ENCODE measurements at regions not wholly inside any gene's neighbourhood (a gene's known extent, or its start where the extent isn't known, plus 50 kb on each side); places are given as distances from the start of the nearest gene placed in this dataset.

DNA sequence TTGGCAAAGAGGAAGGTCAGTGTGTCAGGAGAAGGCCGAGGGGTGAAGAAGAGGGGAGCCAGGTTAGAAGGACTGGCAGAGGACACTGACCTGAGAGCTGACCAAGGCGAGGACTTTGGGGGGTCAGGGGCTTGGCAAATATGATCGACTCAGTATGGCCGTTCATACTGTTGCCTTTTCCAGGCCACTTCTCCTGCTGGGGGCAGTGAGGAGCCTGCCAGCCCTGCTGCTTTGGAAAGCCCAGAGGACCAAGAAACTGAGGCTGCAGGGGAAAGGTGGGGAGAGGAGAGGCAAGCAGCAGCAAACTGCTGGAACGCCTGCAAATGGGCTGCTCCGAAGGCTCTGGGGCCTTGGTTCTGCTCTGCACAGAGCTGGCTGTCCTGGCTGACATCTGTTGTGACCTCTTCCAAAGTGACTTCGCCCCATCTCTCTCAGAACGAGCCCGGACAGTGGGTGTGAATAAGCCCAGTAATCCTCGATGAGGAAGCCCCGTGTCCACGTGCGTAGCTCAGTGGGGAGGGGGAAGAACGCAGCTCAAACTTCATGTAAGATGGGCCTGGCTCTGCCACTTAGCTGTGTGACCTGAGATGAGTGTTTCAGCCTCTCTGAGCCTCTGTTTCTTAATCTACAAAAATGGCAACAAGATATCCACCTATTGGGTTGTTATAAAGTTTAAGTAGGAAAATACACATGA, 111.3 kb downstream of the SALL1 start:
- Histone ChIP-seq H3K27me3 (ENCODE audit: insufficient read depth, low read length) (no peaks in the 10 kb centered on the region), H3K79me2 (ENCODE audit: insufficient read depth, low read length) (no peaks in the 10 kb centered on the region), H3K9me3 (ENCODE audit: insufficient read depth, low read depth, low read length) (no peaks in the 10 kb centered on the region), H2AFZ (ENCODE audit: low read depth, low read length) (no peak overlapping the region), H4K20me1 (ENCODE audit: insufficient read depth, low read length) (no peaks in the 10 kb centered on the region), H3K36me3 (ENCODE audit: insufficient read depth, low read length) (no peaks in the 10 kb centered on the region), H3K4me2 (ENCODE audit: low read length) (no peak overlapping the region), H3K27ac (ENCODE audit: low read depth, low read length) (no peak overlapping the region), H3K4me1 (ENCODE audit: insufficient read depth, low read length) (no peaks in the 10 kb centered on the region), H3K4me3 (ENCODE audit: insufficient read depth, low read depth, low read length) (no peak overlapping the region), H3K9ac (ENCODE audit: low read length) (no peak overlapping the region)
- DNase-seq (ENCODE audit: low read depth) = no peak
- no peak overlapping the region for H3K27ac Mint-ChIP-seq (ENCODE audit: unreplicated experiment)
- H3K4me1 Mint-ChIP-seq (ENCODE audit: low read depth, unreplicated experiment) = peaks cover 10% of the 10 kb centered on the region
- H3K9me3 Mint-ChIP-seq (ENCODE audit: unreplicated experiment) = peaks cover 3% of the 10 kb centered on the region
- H3K36me3 Mint-ChIP-seq (ENCODE audit: low read depth, unreplicated experiment) = no peaks in the 10 kb centered on the region
- H3K27me3 Mint-ChIP-seq (ENCODE audit: low read depth, unreplicated experiment) = peaks cover 50% of the 10 kb centered on the region
- TF ChIP-seq, protein P1, sequence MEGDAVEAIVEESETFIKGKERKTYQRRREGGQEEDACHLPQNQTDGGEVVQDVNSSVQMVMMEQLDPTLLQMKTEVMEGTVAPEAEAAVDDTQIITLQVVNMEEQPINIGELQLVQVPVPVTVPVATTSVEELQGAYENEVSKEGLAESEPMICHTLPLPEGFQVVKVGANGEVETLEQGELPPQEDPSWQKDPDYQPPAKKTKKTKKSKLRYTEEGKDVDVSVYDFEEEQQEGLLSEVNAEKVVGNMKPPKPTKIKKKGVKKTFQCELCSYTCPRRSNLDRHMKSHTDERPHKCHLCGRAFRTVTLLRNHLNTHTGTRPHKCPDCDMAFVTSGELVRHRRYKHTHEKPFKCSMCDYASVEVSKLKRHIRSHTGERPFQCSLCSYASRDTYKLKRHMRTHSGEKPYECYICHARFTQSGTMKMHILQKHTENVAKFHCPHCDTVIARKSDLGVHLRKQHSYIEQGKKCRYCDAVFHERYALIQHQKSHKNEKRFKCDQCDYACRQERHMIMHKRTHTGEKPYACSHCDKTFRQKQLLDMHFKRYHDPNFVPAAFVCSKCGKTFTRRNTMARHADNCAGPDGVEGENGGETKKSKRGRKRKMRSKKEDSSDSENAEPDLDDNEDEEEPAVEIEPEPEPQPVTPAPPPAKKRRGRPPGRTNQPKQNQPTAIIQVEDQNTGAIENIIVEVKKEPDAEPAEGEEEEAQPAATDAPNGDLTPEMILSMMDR (IDR thresholded peaks at IDR 0.05; ENCODE audit: insufficient read depth, low read depth, low read length) = no peak
- no peak for TF ChIP-seq EZH2 (IDR thresholded peaks at IDR 0.05; ENCODE audit: insufficient read depth, low read length)
- no peak overlapping the region for H3K4me3 Mint-ChIP-seq (ENCODE audit: unreplicated experiment)
- no peak for FAIRE-seq

DNA sequence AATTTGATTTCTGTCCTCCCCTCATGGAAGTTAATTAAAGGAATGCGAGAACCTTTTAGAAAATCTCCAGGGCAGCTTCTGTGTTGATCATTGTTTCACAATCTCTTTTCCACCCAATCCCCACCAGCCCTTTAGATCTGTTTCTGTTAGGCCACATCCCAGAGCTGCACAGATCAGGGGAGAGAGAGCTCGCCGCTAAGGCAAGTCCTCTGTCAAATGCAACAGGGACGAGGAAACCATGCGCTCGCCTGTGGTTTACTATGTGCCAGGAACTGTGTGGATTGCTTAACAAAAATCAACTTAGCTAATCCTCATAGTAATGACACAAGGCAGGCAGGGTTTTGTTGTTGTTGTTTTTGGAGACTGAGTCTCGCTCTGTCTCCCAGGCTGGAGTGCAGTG, 115.4 kb downstream of the SALL1 start:
- Histone ChIP-seq H3K36me3 (ENCODE audit: insufficient read depth, low read length) (no peaks in the 10 kb centered on the region), H3K4me2 (ENCODE audit: low read length) (no peak overlapping the region), H3K9ac (ENCODE audit: low read length) (no peak overlapping the region), H2AFZ (ENCODE audit: low read depth, low read length) (no peak overlapping the region), H3K9me3 (ENCODE audit: insufficient read depth, low read depth, low read length) (no peaks in the 10 kb centered on the region), H4K20me1 (ENCODE audit: insufficient read depth, low read length) (no peaks in the 10 kb centered on the region), H3K79me2 (ENCODE audit: insufficient read depth, low read length) (no peaks in the 10 kb centered on the region), H3K4me1 (ENCODE audit: insufficient read depth, low read length) (no peaks in the 10 kb centered on the region), H3K27ac (ENCODE audit: low read depth, low read length) (no peak overlapping the region), H3K27me3 (ENCODE audit: insufficient read depth, low read length) (no peaks in the 10 kb centered on the region), H3K4me3 (ENCODE audit: insufficient read depth, low read depth, low read length) (no peak overlapping the region)
- peaks cover 3% of the 10 kb centered on the region for H3K9me3 Mint-ChIP-seq (ENCODE audit: unreplicated experiment)
- no peak for DNase-seq (ENCODE audit: low read depth)
- TF ChIP-seq, protein P1 (IDR thresholded peaks at IDR 0.05; ENCODE audit: insufficient read depth, low read depth, low read length) = no peak
- no peak for TF ChIP-seq EZH2 (IDR thresholded peaks at IDR 0.05; ENCODE audit: insufficient read depth, low read length)
- no peak overlapping the region for H3K27ac Mint-ChIP-seq (ENCODE audit: unreplicated experiment)
- H3K36me3 Mint-ChIP-seq (ENCODE audit: low read depth, unreplicated experiment) = no peaks in the 10 kb centered on the region
- FAIRE-seq = no peak
- H3K27me3 Mint-ChIP-seq (ENCODE audit: low read depth, unreplicated experiment) = peaks cover 39% of the 10 kb centered on the region
- H3K4me1 Mint-ChIP-seq (ENCODE audit: low read depth, unreplicated experiment) = peaks cover 7% of the 10 kb centered on the region
- no peak overlapping the region for H3K4me3 Mint-ChIP-seq (ENCODE audit: unreplicated experiment)

DNA sequence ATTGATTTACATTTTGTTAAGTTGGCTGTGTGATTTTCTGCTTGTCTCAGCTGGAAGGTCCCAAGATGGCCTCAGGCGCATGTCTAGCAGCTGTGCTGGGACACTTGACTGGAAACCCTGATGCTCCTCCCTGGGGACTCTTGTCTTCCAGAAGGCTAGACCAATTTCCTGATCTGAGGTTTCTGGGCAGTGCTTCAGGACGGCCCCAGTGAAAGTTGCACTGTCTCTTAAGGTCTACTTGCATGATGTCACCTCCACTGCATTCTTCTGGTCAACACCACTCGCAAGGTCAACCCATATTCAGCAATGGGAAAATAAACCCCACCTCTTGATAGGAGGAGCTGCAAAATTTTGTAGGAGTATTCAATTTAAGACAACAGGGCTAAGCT, 116.0 kb downstream of the SALL1 start:
- Histone ChIP-seq H3K4me2 (ENCODE audit: low read length) (no peak overlapping the region), H3K27ac (ENCODE audit: low read depth, low read length) (no peak overlapping the region), H3K36me3 (ENCODE audit: insufficient read depth, low read length) (no peaks in the 10 kb centered on the region), H3K4me3 (ENCODE audit: insufficient read depth, low read depth, low read length) (no peak overlapping the region), H3K4me1 (ENCODE audit: insufficient read depth, low read length) (no peaks in the 10 kb centered on the region), H4K20me1 (ENCODE audit: insufficient read depth, low read length) (no peaks in the 10 kb centered on the region), H3K27me3 (ENCODE audit: insufficient read depth, low read length) (no peaks in the 10 kb centered on the region), H3K9me3 (ENCODE audit: insufficient read depth, low read depth, low read length) (no peaks in the 10 kb centered on the region), H3K79me2 (ENCODE audit: insufficient read depth, low read length) (no peaks in the 10 kb centered on the region), H2AFZ (ENCODE audit: low read depth, low read length) (no peak overlapping the region), H3K9ac (ENCODE audit: low read length) (no peak overlapping the region)
- peak overlapping the region; percentile 54 for H3K27ac Mint-ChIP-seq (ENCODE audit: unreplicated experiment)
- H3K36me3 Mint-ChIP-seq (ENCODE audit: low read depth, unreplicated experiment) = no peaks in the 10 kb centered on the region
- no peak overlapping the region for H3K4me3 Mint-ChIP-seq (ENCODE audit: unreplicated experiment)
- H3K4me1 Mint-ChIP-seq (ENCODE audit: low read depth, unreplicated experiment) = peaks cover 7% of the 10 kb centered on the region
- DNase-seq (ENCODE audit: low read depth) (no peak), FAIRE-seq (no peak)
- TF ChIP-seq, protein P1 (IDR thresholded peaks at IDR 0.05; ENCODE audit: insufficient read depth, low read depth, low read length) = no peak
- TF ChIP-seq EZH2 (IDR thresholded peaks at IDR 0.05; ENCODE audit: insufficient read depth, low read length) = no peak
- peaks cover 34% of the 10 kb centered on the region for H3K27me3 Mint-ChIP-seq (ENCODE audit: low read depth, unreplicated experiment)
- H3K9me3 Mint-ChIP-seq (ENCODE audit: unreplicated experiment) = peaks cover 3% of the 10 kb centered on the region
